ENCODE measurements at regions not wholly inside any gene's neighbourhood (a gene's known extent, or its start where the extent isn't known, plus 50 kb on each side); places are given as distances from the start of the nearest gene placed in this dataset.

GRCh38 chr20:40522405-40522804, 166.6 kb downstream of the MAFB start:
- H3K27ac ChIP-seq (ENCODE audit: low read length), result no peak overlapping the region
- no peaks in the 10 kb centered on the region for H3K4me1 ChIP-seq (ENCODE audit: low read length)
- no peaks in the 10 kb centered on the region for H3K79me2 ChIP-seq (ENCODE audit: low read length)
- no peaks in the 10 kb centered on the region for H3K9me3 ChIP-seq (ENCODE audit: insufficient read depth, low read length)
- no peak overlapping the region for H3K9ac ChIP-seq (ENCODE audit: low read length)
- no peak overlapping the region for H2AFZ ChIP-seq (ENCODE audit: low read depth, low read length)
- H3K36me3 ChIP-seq (replicated peaks; ENCODE audit: low read depth, low read length), result no peaks in the 10 kb centered on the region
- no peak overlapping the region for H3K4me2 ChIP-seq (ENCODE audit: low read length)
- peaks cover 15% of the 10 kb centered on the region; the same call in 1 of the 2 replicates for H3K27me3 ChIP-seq (ENCODE audit: low read depth, low read length)
- TF ChIP-seq CTCF (IDR thresholded peaks at IDR 0.05; ENCODE audit: low read depth, low read length) (no peak), EZH2phosphoT487 (IDR thresholded peaks at IDR 0.05; ENCODE audit: low read depth) (no peak)
- H4K20me1 ChIP-seq (ENCODE audit: insufficient read depth, low read length), result no peaks in the 10 kb centered on the region
- H3K4me3 ChIP-seq (ENCODE audit: low read length), result no peak overlapping the region

- no peak overlapping the region for H3K4me3 ChIP-seq (ENCODE audit: low read length)
- H3K27me3 ChIP-seq (ENCODE audit: low read depth, low read length), result peaks cover 11% of the 10 kb centered on the region; the same call in 1 of the 2 replicates
- no peaks in the 10 kb centered on the region for H4K20me1 ChIP-seq (ENCODE audit: insufficient read depth, low read length)
- H2AFZ ChIP-seq (ENCODE audit: low read depth, low read length), result no peak overlapping the region
- no peaks in the 10 kb centered on the region for H3K79me2 ChIP-seq (ENCODE audit: low read length)
- no peaks in the 10 kb centered on the region for H3K36me3 ChIP-seq (replicated peaks; ENCODE audit: low read depth, low read length)
- H3K27ac ChIP-seq (ENCODE audit: low read length), result no peak overlapping the region
- H3K4me2 ChIP-seq (ENCODE audit: low read length), result no peak overlapping the region
- H3K9ac ChIP-seq (ENCODE audit: low read length), result no peak overlapping the region
- H3K9me3 ChIP-seq (ENCODE audit: insufficient read depth, low read length), result no peaks in the 10 kb centered on the region
- H3K4me1 ChIP-seq (ENCODE audit: low read length), result no peaks in the 10 kb centered on the region
- TF ChIP-seq CTCF (IDR thresholded peaks at IDR 0.05; ENCODE audit: low read depth, low read length), result no peak
- no peak for TF ChIP-seq EZH2phosphoT487 (IDR thresholded peaks at IDR 0.05; ENCODE audit: low read depth)
Observed at GRCh38 chr20:40521962-40522361, 167.1 kb downstream of the MAFB start.

DNA sequence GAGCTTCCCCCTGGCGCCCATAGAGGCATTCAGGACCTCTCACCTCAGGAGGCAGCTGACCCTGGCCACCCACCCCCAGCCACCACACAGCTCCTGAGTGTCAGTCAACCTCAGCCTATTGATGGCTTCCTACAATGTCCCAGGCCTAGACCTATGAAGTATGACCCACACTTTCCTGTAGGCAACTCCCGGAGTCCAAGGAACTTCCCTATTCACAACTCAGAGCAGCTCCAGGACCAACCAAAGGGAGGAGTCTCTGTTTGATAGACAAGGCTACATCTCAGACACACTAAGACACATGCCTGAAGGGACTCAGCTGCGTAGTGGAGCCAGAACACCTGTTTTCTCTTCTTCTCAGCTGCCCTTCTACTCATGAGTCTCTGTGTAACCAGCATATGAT, 169.1 kb downstream of the MAFB start:
- peaks cover 10% of the 10 kb centered on the region; the same call in 1 of the 2 replicates for H3K27me3 ChIP-seq (ENCODE audit: low read depth, low read length)
- no peak overlapping the region for H3K27ac ChIP-seq (ENCODE audit: low read length)
- H3K4me1 ChIP-seq (ENCODE audit: low read length), result no peaks in the 10 kb centered on the region
- H3K4me3 ChIP-seq (ENCODE audit: low read length), result no peak overlapping the region
- no peaks in the 10 kb centered on the region for H3K79me2 ChIP-seq (ENCODE audit: low read length)
- no peak overlapping the region for H2AFZ ChIP-seq (ENCODE audit: low read depth, low read length)
- no peaks in the 10 kb centered on the region for H4K20me1 ChIP-seq (ENCODE audit: insufficient read depth, low read length)
- H3K4me2 ChIP-seq (ENCODE audit: low read length), result no peak overlapping the region
- H3K9ac ChIP-seq (ENCODE audit: low read length), result no peak overlapping the region
- TF ChIP-seq EZH2phosphoT487 (IDR thresholded peaks at IDR 0.05; ENCODE audit: low read depth) (no peak), CTCF (IDR thresholded peaks at IDR 0.05; ENCODE audit: low read depth, low read length) (no peak)
- H3K9me3 ChIP-seq (ENCODE audit: insufficient read depth, low read length), result no peaks in the 10 kb centered on the region
- H3K36me3 ChIP-seq (replicated peaks; ENCODE audit: low read depth, low read length), result no peaks in the 10 kb centered on the region

DNA sequence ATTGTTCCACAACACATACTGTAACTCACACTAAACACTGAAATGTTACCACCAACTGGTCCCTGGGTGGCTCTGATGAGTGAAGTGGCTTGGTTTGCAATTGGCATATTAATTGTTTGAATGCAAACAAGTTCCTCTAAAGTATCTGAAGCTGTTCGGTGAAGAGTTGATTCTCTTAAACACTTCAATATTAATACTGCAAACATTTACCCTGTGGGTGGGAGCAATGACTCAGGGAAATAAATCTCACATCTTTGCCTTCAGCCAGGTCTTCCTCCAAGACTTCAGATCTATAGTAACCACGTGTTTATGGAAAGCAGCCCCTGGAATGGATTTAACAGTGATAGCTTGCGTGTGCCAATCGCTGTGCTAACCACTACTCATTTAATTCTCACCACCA, 176.0 kb downstream of the MAFB start:
- peaks cover 12% of the 10 kb centered on the region; the same call in 1 of the 2 replicates for H3K27me3 ChIP-seq (ENCODE audit: low read depth, low read length)
- H3K4me1 ChIP-seq (ENCODE audit: low read length), result no peaks in the 10 kb centered on the region
- no peak overlapping the region for H3K27ac ChIP-seq (ENCODE audit: low read length)
- H3K79me2 ChIP-seq (ENCODE audit: low read length), result no peaks in the 10 kb centered on the region
- no peak overlapping the region for H3K9ac ChIP-seq (ENCODE audit: low read length)
- no peaks in the 10 kb centered on the region for H4K20me1 ChIP-seq (ENCODE audit: insufficient read depth, low read length)
- H3K9me3 ChIP-seq (ENCODE audit: insufficient read depth, low read length), result no peaks in the 10 kb centered on the region
- no peak for TF ChIP-seq EZH2phosphoT487 (IDR thresholded peaks at IDR 0.05; ENCODE audit: low read depth)
- TF ChIP-seq CTCF (IDR thresholded peaks at IDR 0.05; ENCODE audit: low read depth, low read length), result no peak
- H2AFZ ChIP-seq (ENCODE audit: low read depth, low read length), result no peak overlapping the region
- no peak overlapping the region for H3K4me3 ChIP-seq (ENCODE audit: low read length)
- H3K36me3 ChIP-seq (replicated peaks; ENCODE audit: low read depth, low read length), result no peaks in the 10 kb centered on the region
- H3K4me2 ChIP-seq (ENCODE audit: low read length), result no peak overlapping the region
